ENCODE measurements at regions not wholly inside any gene's neighbourhood (a gene's known extent, or its start where the extent isn't known, plus 50 kb on each side); places are given as distances from the start of the nearest gene placed in this dataset.
"Not testable (repeated sequence)": the region's sequence is repeated elsewhere in the genome, so short reads cannot be mapped to it uniquely, and the experiment has no call there.

GRCh38 chr5:13348568-13348967, 595.9 kb downstream of the DNAH5 start:
- POLR2A ChIA-PET = no interaction called here
- no peaks in the 10 kb centered on the region for H3K9me3 ChIP-seq (ENCODE audit: control insufficient read depth, insufficient read depth, low read depth, low read length)
- H3K27ac ChIP-seq (ENCODE audit: extremely low read depth, low read depth, low read length) = no peak overlapping the region
- no peaks in the 10 kb centered on the region for H3K4me1 ChIP-seq (ENCODE audit: control insufficient read depth, insufficient read depth, low read length)
- CTCF ChIA-PET = no interaction called here
- no peaks in the 10 kb centered on the region for H3K36me3 ChIP-seq (ENCODE audit: control insufficient read depth in 2 of 2, insufficient read depth in 1 of 2, low read length in 2 of 2)
- TF ChIP-seq ZNF777 (tag by site-specific recombination; IDR thresholded peaks at IDR 0.05; ENCODE audit: borderline replicate concordance) = no peak
- TF ChIP-seq ZNF747 (tag by site-specific recombination; IDR thresholded peaks at IDR 0.05) = no peak
- no peak overlapping the region for H3K4me3 ChIP-seq (ENCODE audit: low read depth, low read length)

- H3K27ac ChIP-seq (ENCODE audit: extremely low read depth, low read depth, low read length) = no peak overlapping the region
- H3K9me3 ChIP-seq (ENCODE audit: control insufficient read depth, insufficient read depth, low read depth, low read length) = no peaks in the 10 kb centered on the region
- no peak for TF ChIP-seq AEBP2 (tag by site-specific recombination; IDR thresholded peaks at IDR 0.05; ENCODE audit: borderline replicate concordance)
- no peak for TF ChIP-seq ZNF571 (tag by site-specific recombination; IDR thresholded peaks at IDR 0.05)
- no peak for TF ChIP-seq ZNF837 (tag by site-specific recombination; IDR thresholded peaks at IDR 0.05)
- no peak for TF ChIP-seq ZNF221 (tag by site-specific recombination; IDR thresholded peaks at IDR 0.05; ENCODE audit: borderline replicate concordance)
- no peak for TF ChIP-seq ZNF621 (tag by site-specific recombination; IDR thresholded peaks at IDR 0.05)
- TF ChIP-seq YY1 (tag by site-specific recombination; IDR thresholded peaks at IDR 0.05) = no peak
- TF ChIP-seq ZNF398 (tag by site-specific recombination; IDR thresholded peaks at IDR 0.05) = no peak
- TF ChIP-seq PRDM6 (tag by site-specific recombination; IDR thresholded peaks at IDR 0.05) = no peak
- TF ChIP-seq ZNF146 (tag by site-specific recombination; IDR thresholded peaks at IDR 0.05) = no peak
- no peak for TF ChIP-seq ZNF704 (tag by site-specific recombination; IDR thresholded peaks at IDR 0.05)
- TF ChIP-seq IKZF3 (tag by site-specific recombination; IDR thresholded peaks at IDR 0.05) = no peak
- TF ChIP-seq ZNF48 (tag by site-specific recombination; IDR thresholded peaks at IDR 0.05) = no peak
- ChIA-PET POLR2A (no interaction called here), CTCF (no interaction called here)
- H3K4me3 ChIP-seq (ENCODE audit: low read depth, low read length) = no peak overlapping the region
- H3K4me1 ChIP-seq (ENCODE audit: control insufficient read depth, insufficient read depth, low read length) = no peaks in the 10 kb centered on the region
- no peaks in the 10 kb centered on the region for H3K36me3 ChIP-seq (ENCODE audit: control insufficient read depth in 2 of 2, insufficient read depth in 1 of 2, low read length in 2 of 2)
Measured at GRCh38 chr5:13346401-13346800, 598.1 kb downstream of the DNAH5 start.

- no peaks in the 10 kb centered on the region for H3K36me3 ChIP-seq (ENCODE audit: control insufficient read depth in 2 of 2, insufficient read depth in 1 of 2, low read length in 2 of 2)
- no peak for TF ChIP-seq MYNN (tag by site-specific recombination; IDR thresholded peaks at IDR 0.05; ENCODE audit: borderline replicate concordance)
- no peak for TF ChIP-seq AEBP2 (tag by site-specific recombination; IDR thresholded peaks at IDR 0.05; ENCODE audit: borderline replicate concordance)
- no peak for TF ChIP-seq ZNF529 (tag by site-specific recombination; IDR thresholded peaks at IDR 0.05; ENCODE audit: insufficient replicate concordance)
- TF ChIP-seq OVOL3 (tag by site-specific recombination; IDR thresholded peaks at IDR 0.05) = no peak
- TF ChIP-seq FEZF1 (tag by site-specific recombination; IDR thresholded peaks at IDR 0.05) = no peak
- no peak for TF ChIP-seq TCF7L2 (IDR thresholded peaks at IDR 0.05; ENCODE audit: borderline replicate concordance, low read depth, low read length)
- no peaks in the 10 kb centered on the region for H3K9me3 ChIP-seq (ENCODE audit: control insufficient read depth, insufficient read depth, low read depth, low read length)
- POLR2A ChIA-PET = no interaction called here
- no peak overlapping the region for H3K27ac ChIP-seq (ENCODE audit: extremely low read depth, low read depth, low read length)
- no peaks in the 10 kb centered on the region for H3K4me1 ChIP-seq (ENCODE audit: control insufficient read depth, insufficient read depth, low read length)
- H3K4me3 ChIP-seq (ENCODE audit: low read depth, low read length) = no peak overlapping the region
- CTCF ChIA-PET = no interaction called here
Measured at GRCh38 chr5:13339093-13339492, 605.4 kb downstream of the DNAH5 start.

GRCh38 chr5:13335026-13335425, 609.5 kb downstream of the DNAH5 start:
- CTCF ChIA-PET; H3K9me3 ChIP-seq (ENCODE audit: control insufficient read depth, insufficient read depth, low read depth, low read length); H3K4me3 ChIP-seq (ENCODE audit: low read depth, low read length); POLR2A ChIA-PET; H3K4me1 ChIP-seq (ENCODE audit: control insufficient read depth, insufficient read depth, low read length); H3K36me3 ChIP-seq (ENCODE audit: control insufficient read depth in 2 of 2, insufficient read depth in 1 of 2, low read length in 2 of 2); H3K27ac ChIP-seq (ENCODE audit: extremely low read depth, low read depth, low read length): not testable (repeated sequence)
